Suppressor macrophage (primary cell): ENCODE measurements at regions not wholly inside any gene's neighbourhood (a gene's known extent, or its start where the extent isn't known, plus 50 kb on each side); places are given as distances from the start of the nearest gene placed in this dataset.
A peak's percentile ranks its signal among the peaks of the same experiment; 100 is the strongest.

Experiments used
- DNase-seq, 4 experiments: peaks; one replicate each; pipeline ENCODE4 v3.0.0-alpha.2; 2020 to 2022

GRCh38 chr3:46089237-46090011 is 62.1 kb upstream of the XCR1 start:
- DNase-seq = peak; percentile 96 to 100 (median 98)

DNA sequence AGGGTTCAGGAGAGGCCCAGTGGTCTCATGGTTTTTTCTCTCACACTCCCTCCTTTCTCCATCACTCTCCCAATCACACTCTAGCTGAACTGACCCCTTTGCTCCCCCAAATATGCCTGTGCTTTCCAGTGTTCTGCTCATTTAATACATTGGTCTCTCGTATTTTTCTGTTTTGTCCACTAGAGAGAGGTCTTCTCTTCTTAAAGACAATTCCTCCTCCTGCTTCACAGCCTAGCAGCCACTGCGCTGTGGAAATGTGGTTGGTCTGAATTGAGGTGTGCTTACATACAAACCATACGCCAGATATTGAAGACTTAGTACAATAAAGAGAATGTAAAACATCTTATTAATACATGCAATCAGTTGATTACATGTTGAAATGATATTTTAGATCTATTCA is 60.6 kb upstream of the XCR1 start:
- DNase-seq = peak; percentile 63 to 88 (median 84)

GRCh38 chr3:46086986-46087385 is 59.7 kb upstream of the XCR1 start:
- DNase-seq = no peak

GRCh38 chr3:46086083-46086437 is 58.8 kb upstream of the XCR1 start:
- DNase-seq = no peak

GRCh38 chr3:46085421-46086082 is 58.3 kb upstream of the XCR1 start:
- peak; percentile 23 to 47 (median 43) for DNase-seq

GRCh38 chr3:46083956-46084355 is 56.7 kb upstream of the XCR1 start:
- no peak for DNase-seq

DNA sequence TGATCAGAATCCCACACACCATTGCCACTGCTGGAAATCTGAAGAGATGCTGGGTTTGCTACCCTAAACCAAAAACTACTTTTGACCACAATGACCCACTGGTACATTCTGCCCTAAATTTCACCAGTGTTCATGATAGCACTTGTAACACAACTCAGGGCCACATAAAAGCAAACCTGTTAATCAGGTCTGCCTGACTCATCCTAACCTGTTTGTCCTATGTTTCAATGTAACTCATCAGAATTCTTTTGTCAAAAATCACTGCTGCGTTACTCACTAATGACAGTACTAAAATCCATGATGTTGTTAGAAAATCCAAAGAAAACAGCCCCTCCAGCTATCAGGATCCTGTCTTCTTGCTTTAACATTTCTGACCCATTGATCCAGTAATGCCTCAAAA is 55.6 kb upstream of the XCR1 start:
- DNase-seq = no peak

GRCh38 chr3:46082021-46082420 is 54.7 kb upstream of the XCR1 start:
- no peak for DNase-seq

- DNase-seq = no peak
These were observed 53.7 kb upstream of the XCR1 start for GRCh38 chr3:46080969-46081345.

DNA sequence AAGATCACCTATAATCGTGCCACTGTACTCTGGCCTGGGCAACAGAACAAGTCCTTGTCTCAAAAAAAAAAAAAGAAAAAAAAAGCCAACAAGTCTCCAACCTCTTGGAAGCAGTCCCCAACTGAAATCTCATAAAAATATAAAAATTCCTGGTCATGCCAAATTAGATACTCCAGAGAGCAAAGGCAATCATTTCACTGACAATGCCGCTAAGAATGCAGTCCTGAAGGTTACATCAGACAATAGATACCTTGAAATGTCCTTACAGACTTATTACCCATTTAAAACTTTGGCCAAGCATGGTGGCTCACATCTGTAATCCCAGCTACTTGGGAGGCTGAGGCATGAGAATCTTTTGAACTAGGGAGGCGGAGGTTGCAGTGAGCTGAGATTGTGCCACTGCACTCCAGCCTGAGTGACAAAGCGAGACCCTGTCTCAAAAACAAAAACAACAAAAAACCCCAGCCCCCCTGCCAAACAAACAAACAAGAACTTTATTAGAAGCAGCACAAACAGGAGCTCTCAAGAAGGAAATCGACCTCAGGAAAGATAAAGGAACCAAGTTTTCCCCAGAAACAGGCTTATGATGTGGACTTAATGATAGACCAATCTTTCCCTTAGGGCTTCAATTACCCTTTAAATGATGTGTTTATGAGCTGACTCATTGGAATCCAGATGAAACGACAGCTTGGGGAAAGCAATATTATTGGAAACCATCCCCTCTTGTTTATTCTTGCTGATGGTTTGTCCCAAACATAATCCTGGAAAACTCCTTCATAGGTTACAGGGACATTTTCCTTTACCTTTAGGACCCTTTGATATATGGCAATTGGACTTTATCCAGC is 53.1 kb upstream of the XCR1 start:
- DNase-seq = no peak

DNA sequence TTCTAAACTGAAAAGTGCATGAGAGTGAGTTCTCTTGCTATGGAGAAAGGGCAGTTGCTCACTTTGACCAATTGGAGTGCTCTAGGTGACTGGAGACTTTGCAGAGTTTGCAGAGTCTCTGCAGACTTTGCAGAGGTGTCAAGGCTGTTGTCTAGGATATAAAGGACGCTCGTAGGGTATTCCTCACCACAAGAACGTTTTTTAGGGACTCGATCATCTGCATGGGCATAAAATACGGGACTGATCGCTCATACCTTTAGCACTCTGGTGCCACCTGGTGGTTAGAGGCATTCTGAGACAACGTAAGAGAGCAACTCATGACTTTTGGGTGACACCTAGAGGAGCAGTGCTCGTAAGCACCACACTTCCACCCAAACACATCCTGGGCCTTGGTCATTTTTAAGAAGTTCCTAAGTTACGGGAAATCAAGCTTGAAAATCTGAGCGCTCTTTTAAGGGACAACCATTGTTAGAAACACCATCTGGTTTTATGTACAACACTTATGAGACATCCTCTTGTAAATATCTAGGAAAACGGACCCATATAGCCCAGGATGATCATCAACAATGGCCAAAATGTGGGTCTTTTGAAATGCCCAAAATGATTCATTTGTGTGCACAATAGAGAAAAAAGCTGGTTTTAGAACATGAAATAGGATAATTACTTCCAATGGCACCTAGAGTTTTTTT is 51.6 kb upstream of the XCR1 start:
- peak; percentile 94 to 96 (median 94) for DNase-seq
